NCI-H2107 (cell line): ENCODE measurements at regions not wholly inside any gene's neighbourhood (a gene's known extent, or its start where the extent isn't known, plus 50 kb on each side); places are given as distances from the start of the nearest gene placed in this dataset.

Experiments used
- DNase-seq: peaks from one replicate; lab custom pipeline; 2025; lab: John Stamatoyannopoulos, UW

- DNase-seq: no peak
Measured at GRCh38 chr11:32267679-32268187, 167.6 kb downstream of the WT1 start.

DNA sequence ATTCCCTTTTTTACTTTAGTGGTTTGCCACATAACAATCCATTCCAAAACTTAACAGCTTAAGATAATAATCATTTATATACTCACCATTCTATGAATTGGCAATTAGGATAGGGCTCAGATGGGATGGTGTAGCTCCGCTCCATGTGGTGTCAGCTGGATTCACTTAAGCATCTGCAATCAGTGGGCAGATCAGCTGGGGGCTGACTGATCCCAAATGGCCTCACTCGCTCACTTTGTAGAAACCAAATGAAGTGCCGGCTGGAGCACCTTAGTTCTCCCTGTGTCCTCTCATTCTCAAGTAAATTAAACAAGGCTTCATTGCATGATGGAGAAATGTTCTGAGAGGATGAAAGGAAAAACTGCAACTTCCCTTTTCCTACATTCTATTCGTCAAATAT lies 161.4 kb downstream of the WT1 start:
- no peak for DNase-seq

DNA sequence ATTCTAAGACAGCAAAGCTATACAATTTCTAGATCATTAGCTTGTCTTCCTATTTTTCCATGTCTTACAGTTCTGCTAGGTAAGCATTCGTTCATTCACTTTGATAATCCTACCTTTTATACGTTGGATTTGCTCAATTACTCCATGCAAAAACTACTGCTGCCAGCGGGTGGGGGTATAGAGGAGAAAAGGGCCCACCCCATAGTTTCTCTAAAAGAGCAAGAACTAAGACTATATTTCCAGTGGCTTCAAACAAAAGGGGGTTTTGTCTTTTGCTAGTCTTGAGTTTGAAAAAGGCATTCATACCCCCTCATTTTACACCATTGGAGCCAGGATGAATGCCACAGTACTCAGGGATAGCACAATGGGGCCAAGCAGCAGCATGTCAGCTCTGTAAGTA lies 155.7 kb downstream of the WT1 start:
- no peak for DNase-seq

GRCh38 chr11:32280339-32280738 lies 155.0 kb downstream of the WT1 start:
- DNase-seq: no peak

DNA sequence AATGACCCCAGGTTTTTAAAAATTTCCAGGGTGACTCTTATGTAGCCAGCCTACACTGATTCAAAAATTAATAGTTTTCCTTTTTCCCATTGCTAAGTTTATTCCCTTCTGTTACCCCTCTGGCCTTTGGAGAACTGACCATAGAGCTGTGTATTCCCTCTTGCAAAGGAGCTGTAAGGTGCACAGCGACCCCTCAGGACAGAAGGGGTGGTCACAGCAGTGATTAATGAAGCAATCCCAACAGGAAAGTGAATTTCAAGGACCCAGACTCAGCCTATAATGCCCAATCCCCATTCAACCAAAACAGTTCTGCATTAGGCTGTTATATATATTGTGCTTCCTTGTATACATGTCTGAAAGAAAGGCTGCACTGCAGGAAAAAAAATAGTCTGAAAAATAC lies 147.1 kb downstream of the WT1 start:
- no peak for DNase-seq

DNA sequence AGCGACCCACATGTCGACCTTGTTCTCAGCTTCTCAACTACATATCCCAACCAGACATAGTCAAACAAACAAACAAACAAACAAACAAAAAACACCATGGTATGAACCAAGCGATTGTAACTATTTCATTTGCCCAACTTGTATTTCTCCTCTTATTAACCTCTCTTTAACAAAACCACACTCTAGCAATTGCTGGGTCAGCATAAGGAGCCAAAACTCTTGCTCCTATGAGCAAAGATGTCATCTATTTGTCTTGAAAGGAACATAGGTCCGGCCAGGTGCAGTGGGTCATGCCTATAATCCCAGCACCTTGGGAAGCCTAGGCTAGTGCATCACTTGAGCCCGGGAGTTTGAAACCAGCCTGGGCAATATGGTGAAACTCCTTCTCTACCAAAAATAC lies 145.6 kb downstream of the WT1 start:
- no peak for DNase-seq

- no peak for DNase-seq
Measured at GRCh38 chr11:32290783-32291182, 144.6 kb downstream of the WT1 start.

DNA sequence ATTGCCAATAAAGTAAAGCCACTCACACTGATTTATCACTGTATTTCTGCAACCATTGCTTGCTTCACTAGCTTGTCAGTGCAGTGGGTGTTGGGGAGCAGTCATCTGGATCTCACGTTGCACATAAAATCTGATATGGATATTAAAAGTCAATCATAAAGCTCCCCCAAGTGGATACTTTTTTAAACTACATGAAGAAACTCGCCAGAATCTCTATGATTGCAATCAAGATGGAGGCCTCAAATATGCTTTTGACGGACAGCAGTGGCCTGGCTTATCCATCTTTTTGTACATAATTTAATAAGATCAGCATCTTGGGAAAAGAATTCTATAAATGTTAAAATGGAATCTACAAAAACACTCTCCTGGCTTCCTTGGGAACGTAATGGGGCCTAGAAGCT lies 137.7 kb downstream of the WT1 start:
- peak; percentile 29 for DNase-seq

GRCh38 chr11:32302826-32303225 lies 132.5 kb downstream of the WT1 start:
- DNase-seq: no peak

DNA sequence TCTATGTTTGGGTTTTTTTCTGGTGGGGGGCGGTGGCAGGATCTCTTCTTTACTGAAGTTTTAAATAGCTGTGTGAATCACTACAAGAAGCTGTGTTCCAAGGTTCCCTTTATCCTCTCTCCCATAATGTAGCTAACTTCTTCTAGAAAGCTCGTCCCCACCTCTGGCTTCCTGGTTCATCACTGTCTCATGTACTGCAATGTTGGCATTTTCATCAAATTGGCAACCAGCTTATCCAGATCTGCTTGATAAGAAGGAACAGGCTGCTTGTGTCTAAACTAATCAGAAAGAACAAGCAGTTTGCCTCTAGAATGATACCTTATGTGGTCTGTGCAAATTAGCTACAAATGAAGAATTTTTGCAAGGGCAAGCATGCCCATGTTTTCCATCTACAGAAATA lies 130.8 kb downstream of the WT1 start:
- DNase-seq: no peak

DNA sequence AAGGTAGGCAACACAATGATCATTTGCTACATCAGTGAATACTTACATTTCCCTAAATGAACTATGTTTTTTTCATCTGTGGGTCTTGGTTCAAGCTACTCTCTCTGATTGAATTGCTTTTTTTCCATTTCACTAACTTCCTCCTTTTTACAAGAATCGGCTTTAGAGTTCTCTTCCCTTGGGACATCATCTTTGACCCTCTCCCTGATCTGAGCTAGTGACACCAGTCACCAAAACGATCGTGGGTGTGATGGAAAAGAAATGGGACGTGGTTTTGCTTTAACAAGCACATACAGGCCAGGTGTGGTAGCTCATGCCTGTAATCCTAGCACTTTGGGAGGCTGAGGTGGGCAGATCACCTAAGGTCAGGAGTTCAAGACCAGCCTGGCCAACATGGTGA lies 129.9 kb downstream of the WT1 start:
- DNase-seq: no peak

- DNase-seq: no peak
Measured at GRCh38 chr11:32307471-32307870, 127.9 kb downstream of the WT1 start.

DNA sequence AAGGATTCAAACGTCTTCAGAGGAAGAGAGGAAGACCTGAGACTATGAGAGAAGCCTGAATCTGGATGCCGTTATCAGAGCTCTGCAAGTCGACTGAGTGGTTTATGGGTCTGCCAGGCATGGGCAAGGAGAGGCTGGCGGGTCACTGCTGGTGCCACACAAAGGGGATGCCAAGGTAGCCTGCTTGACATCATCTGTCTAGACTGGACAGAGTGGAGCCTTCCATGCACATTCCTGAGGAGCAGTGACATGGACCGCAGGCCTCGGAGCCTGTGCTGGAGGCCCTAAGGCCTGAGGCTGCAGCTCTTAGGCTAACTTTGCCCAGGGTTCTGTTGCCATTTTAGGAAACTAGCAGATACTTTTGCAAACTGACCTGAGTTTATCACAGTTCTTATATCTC lies 127.4 kb downstream of the WT1 start:
- no peak for DNase-seq

GRCh38 chr11:32309530-32310213 lies 125.7 kb downstream of the WT1 start:
- no peak for DNase-seq

DNA sequence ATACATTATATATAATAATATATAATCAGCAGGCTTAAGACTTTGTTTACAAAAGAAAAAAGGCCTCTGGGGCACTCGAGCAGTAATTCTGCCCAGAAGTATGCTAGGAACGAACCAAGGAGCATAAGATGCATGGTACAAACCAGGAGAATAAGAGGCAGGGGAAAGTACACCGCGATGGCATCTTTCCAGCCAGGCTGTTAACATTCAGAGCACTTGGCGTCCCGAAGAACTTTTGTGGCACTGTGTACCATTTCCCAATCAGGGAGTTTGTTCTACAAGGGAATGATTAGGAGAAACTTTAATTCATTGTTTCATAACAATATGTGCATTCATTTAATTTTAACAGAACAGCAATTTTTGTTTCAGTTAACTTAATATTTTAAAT lies 125.1 kb downstream of the WT1 start:
- DNase-seq: no peak

GRCh38 chr11:32311346-32312065 lies 123.8 kb downstream of the WT1 start:
- DNase-seq: no peak

GRCh38 chr11:32312206-32312817 lies 123.0 kb downstream of the WT1 start:
- DNase-seq: no peak

GRCh38 chr11:32312865-32313403 lies 122.4 kb downstream of the WT1 start:
- DNase-seq: no peak

GRCh38 chr11:32313477-32313876 lies 121.9 kb downstream of the WT1 start:
- no peak for DNase-seq

DNA sequence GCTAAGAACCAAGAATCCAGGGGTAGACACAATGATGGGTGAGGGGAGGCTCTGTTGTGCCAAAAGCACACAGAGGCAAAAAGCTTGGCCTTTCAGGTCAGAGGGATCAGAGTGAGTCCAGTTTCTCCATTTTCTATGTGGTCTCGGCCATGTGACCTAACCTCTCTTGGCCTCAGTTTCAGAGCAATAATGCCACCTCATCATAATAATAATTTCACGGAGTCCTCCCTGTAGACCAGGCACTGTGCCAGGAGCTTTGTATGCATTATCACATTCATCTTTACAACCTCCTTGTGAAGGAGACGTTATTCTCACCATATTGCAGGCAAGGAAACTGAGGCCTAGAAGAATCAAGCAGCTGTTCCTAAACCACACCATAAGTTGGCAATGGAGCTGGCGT lies 120.2 kb downstream of the WT1 start:
- no peak for DNase-seq

GRCh38 chr11:32316232-32316631 lies 119.1 kb downstream of the WT1 start:
- DNase-seq: no peak

- no peak for DNase-seq
Measured at GRCh38 chr11:32316858-32317642, 118.3 kb downstream of the WT1 start.
